Spleen (tissue), 11 donors: ENCODE measurements at regions not wholly inside any gene's neighbourhood (a gene's known extent, or its start where the extent isn't known, plus 50 kb on each side); places are given as distances from the start of the nearest gene placed in this dataset.

ENCODE experiments used
- DNase-seq: peaks from one replicate; pipeline ENCODE4 v3.0.0-alpha.2; 2020
- H3K27ac ChIP-seq, 8 donors: fragments of 200-600 bp; sonication (generic) in 7 of 8; 1 replicate in 4 of 8; 2 replicates in 4 of 8; pipeline versions ENCODE4 v1.5.0 to v1.8.0; 2016 to 2021; ENCODE audit warnings: inconsistent platforms in 4 of 8, mild to moderate bottlenecking in 4 of 8, moderate library complexity in 1 of 8
- H3K27me3 ChIP-seq, 7 donors: fragments of 200-600 bp; sonication (generic) in 6 of 7; replicated peaks in 1 of 7; 1 replicate in 4 of 7; 2 replicates in 3 of 7; pipeline versions ENCODE4 v1.5.0 to v1.8.0; 2016 to 2021; ENCODE audit warnings: inconsistent platforms in 3 of 7, mild to moderate bottlenecking in 1 of 7
- H3K36me3 ChIP-seq, 6 donors: fragments of 200-600 bp; sonication (generic) in 5 of 6; 1 replicate in 4 of 6; 2 replicates in 2 of 6; pipeline versions ENCODE4 v1.5.0 to v1.8.0; 2016 to 2021; ENCODE audit warnings: inconsistent platforms in 2 of 6
- H3K4me1 ChIP-seq, 6 donors: fragments of 200-600 bp; sonication (generic) in 5 of 6; 1 replicate in 3 of 6; 2 replicates in 3 of 6; pipeline versions ENCODE4 v1.5.0 to v1.8.0; 2016 to 2021; ENCODE audit warnings: inconsistent platforms in 3 of 6
- H3K4me3 ChIP-seq, 8 donors: fragments of 200-600 bp; sonication (generic) in 7 of 8; 1 replicate in 4 of 8; 2 replicates in 4 of 8; pipeline versions ENCODE4 v1.5.0 to v1.8.0; 2016 to 2021; ENCODE audit warnings: inconsistent platforms in 4 of 8, mild to moderate bottlenecking in 4 of 8, moderate library complexity in 2 of 8
- H3K9me3 ChIP-seq, 8 donors: fragments of 200-600 bp; sonication (generic) in 7 of 8; 1 replicate in 4 of 8; 2 replicates in 4 of 8; pipeline versions ENCODE4 v1.5.0 to v1.8.0; 2016 to 2021; ENCODE audit warnings: inconsistent platforms in 4 of 8
- POLR2A ChIP-seq, 3 donors: fragments of 450-650 bp; IDR thresholded peaks; one replicate each; pipeline ENCODE4 v1.5.1; 2017; ENCODE audit warnings: antibody characterized with exemption in 3 of 3, mild to moderate bottlenecking in 1 of 3
- POLR2AphosphoS5 ChIP-seq, 3 donors: sonication (generic); formaldehyde crosslinking; IDR thresholded peaks; one replicate each; pipeline ENCODE4 v1.5.1; 2017; ENCODE audit warnings: antibody characterized with exemption in 3 of 3
- WGBS, 5 donors: extraction: QIAGEN DNeasy Blood & Tissue Kit in 3 of 5; methylation state at CpG; one replicate each; pipeline versions ENCODE4 v1.1.5 to v1.1.7; 2013 to 2018; 5-methylcytosine and 5-hydroxymethylcytosine counted together
- intact Hi-C: fragments of 100-400 bp; cut with DNase I; formaldehyde crosslinking; loops from one replicate; pipeline ENCODE4 v1.15.0; 2023; ENCODE audit warnings: low total_unique reads
- TF ChIP-seq, protein P1 (sequence below), 11 experiments: fragments of 200-600 bp in 7 of 11; fragments of 450-650 bp in 4 of 11; sonication (generic) in 4 of 11; IDR thresholded peaks in 8 of 11; conservative IDR thresholded peaks in 3 of 11; 1 replicate in 7 of 11; 2 replicates in 4 of 11; pipeline versions ENCODE4 v1.4.0 to v1.8.0; 2016 to 2021; ENCODE audit warnings: antibody characterized with exemption in 11 of 11, inconsistent platforms in 4 of 11, mild to moderate bottlenecking in 1 of 11
- donor health status: healthy with polysubstance abuse.
- donor health status: DM: no; HTN: no; CAD: no; lungs with moderate emphysema.
- donor health status: DM: no; HTN: no; CAD: no.
- donor health status: Bipolar disorder and iron deficiency.
- donor health status: healthy.
- donor health status: DM: no; HTN: no; CAD: no.
- donor health status: DM: yes; HTN: yes; CAD: no.

DNA sequence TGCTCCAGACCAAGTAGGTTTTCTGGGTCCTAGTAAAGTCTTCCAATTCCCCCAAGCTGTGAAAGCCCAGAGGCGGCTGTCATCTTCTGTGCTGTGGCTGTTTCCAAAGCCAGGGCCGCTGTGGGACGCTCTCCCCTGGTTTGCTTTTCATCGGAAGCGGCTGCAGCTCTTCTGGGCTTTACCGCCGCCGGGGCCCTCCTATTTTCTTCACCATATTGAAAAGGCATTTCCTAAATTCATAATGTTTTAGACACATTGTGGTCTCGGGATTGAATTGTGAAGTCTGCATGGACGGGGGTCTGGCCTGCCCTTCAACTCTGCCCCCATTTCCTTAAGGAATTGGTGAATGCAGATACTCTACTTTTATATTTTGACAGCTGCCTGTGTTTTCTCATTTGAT lies 551.4 kb upstream of the MGMT start:
- Histone ChIP-seq H3K27me3 (peaks cover 0 to 28% (median 0%) of the 10 kb centered on the region in 7 donors), H3K4me1 (no peaks in the 10 kb centered on the region), H3K36me3 (no peaks in the 10 kb centered on the region), H3K4me3 (no peak overlapping the region), H3K27ac (no peak overlapping the region), H3K9me3 (no peaks in the 10 kb centered on the region)
- WGBS, 5 donors, result 77 to 89% (median 81%) methylated on average over 10 of the region's 10 CpGs
- TF ChIP-seq POLR2A (IDR thresholded peaks at IDR 0.05), result no peak
- TF ChIP-seq, protein P1, sequence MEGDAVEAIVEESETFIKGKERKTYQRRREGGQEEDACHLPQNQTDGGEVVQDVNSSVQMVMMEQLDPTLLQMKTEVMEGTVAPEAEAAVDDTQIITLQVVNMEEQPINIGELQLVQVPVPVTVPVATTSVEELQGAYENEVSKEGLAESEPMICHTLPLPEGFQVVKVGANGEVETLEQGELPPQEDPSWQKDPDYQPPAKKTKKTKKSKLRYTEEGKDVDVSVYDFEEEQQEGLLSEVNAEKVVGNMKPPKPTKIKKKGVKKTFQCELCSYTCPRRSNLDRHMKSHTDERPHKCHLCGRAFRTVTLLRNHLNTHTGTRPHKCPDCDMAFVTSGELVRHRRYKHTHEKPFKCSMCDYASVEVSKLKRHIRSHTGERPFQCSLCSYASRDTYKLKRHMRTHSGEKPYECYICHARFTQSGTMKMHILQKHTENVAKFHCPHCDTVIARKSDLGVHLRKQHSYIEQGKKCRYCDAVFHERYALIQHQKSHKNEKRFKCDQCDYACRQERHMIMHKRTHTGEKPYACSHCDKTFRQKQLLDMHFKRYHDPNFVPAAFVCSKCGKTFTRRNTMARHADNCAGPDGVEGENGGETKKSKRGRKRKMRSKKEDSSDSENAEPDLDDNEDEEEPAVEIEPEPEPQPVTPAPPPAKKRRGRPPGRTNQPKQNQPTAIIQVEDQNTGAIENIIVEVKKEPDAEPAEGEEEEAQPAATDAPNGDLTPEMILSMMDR (IDR thresholded peaks at IDR 0.05 in 8 of 11, conservative IDR thresholded peaks at IDR 0.05 in 3 of 11), result no peak
- TF ChIP-seq POLR2AphosphoS5 (IDR thresholded peaks at IDR 0.05), result no peak
- intact Hi-C loops, result no loop called here
- no peak for DNase-seq

DNA sequence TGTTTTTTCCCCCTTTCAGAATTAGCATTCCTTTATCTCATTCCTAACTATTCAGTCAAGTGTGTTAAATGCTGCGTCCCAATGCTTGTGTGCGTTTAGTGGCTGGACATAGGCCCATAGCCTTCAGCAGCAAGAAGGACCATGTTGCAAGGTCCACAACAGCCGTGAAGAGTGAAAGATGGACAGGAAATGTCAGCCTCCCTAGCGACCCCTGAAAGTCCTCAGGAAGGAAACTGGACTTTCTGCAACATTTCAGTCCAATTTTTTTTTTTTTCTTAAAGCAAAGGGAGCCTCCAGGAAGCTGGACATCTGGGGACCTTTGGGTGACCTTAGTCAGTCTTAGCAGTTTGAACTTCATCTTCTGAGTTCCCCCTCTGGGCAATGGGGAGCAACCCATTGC lies 550.7 kb upstream of the MGMT start:
- no peaks in the 10 kb centered on the region for H3K36me3 ChIP-seq
- no peaks in the 10 kb centered on the region for H3K4me1 ChIP-seq
- H3K27me3 ChIP-seq, result peaks cover 0 to 28% (median 0%) of the 10 kb centered on the region in 7 donors
- TF ChIP-seq POLR2A (IDR thresholded peaks at IDR 0.05) (no peak), POLR2AphosphoS5 (IDR thresholded peaks at IDR 0.05) (no peak)
- TF ChIP-seq, protein P1 (IDR thresholded peaks at IDR 0.05 in 8 of 11, conservative IDR thresholded peaks at IDR 0.05 in 3 of 11), result no peak
- 41 to 62% (median 50%) methylated on average over 4 of the region's 4 CpGs for WGBS, 5 donors
- no peak for DNase-seq
- intact Hi-C loops, result no loop called here
- no peak overlapping the region for H3K4me3 ChIP-seq
- no peak overlapping the region for H3K27ac ChIP-seq
- H3K9me3 ChIP-seq, result no peaks in the 10 kb centered on the region

DNA sequence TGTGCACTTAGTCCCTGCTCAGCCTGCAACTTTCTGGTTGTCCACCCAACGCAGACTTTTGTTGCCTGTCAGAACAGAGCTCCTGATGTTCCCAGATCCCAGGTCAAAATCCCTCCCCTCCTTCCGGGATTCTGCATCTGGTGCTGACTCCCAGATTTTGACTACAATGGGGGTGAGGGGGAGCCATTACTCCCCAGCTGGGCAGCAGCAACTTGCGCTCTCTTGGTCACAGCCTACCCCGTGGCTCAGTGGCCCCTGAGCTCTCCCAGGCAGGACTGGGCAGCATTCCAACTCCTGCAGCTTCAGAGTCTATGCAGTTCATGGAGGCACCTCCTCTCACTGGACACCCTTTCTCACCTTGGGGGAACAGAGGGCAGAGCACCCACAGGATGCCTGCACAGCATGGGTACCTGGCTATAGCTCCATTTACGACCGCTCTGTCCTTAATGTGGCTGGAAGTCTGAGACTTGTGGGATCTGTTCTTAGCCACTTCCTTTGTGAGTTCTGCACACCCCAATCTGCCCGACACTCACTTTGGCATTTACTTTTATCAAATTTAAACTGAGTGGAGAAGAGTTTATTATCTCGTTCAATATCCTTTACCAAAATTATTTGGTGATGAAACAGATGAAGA lies 545.5 kb upstream of the MGMT start:
- WGBS, 5 donors, result 77 to 84% (median 82%) methylated on average over 8 of the region's 8 CpGs
- Histone ChIP-seq H3K27me3 (peaks cover 0 to 17% (median 0%) of the 10 kb centered on the region in 7 donors), H3K27ac (no peak overlapping the region), H3K36me3 (no peaks in the 10 kb centered on the region), H3K4me1 (no peaks in the 10 kb centered on the region), H3K9me3 (peaks cover 0 to 8% (median 0%) of the 10 kb centered on the region in 8 donors), H3K4me3 (no peak overlapping the region)
- TF ChIP-seq POLR2A (IDR thresholded peaks at IDR 0.05) (no peak), POLR2AphosphoS5 (IDR thresholded peaks at IDR 0.05) (no peak)
- TF ChIP-seq, protein P1 (IDR thresholded peaks at IDR 0.05 in 8 of 11, conservative IDR thresholded peaks at IDR 0.05 in 3 of 11), result no peak
- intact Hi-C loops, result no loop called here
- DNase-seq, result no peak

DNA sequence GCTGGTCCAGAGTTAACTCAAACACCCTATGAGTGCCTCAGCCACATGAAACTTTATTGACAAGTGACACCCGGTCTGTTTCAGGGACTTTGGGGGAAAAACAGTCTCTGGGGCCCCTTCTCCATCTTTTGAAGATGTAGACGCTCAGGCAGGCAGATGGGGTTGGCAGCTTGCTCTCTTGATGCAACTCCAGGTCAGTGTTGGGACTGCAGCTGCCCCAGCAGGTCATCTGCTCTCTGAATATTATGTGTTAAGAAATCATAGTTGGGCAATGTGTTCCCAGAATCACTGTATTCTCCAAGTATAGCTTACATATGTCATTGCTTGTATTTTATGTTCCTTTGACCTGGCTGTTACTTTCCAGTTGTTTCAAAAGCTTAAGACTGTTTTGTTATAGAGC lies 544.9 kb upstream of the MGMT start:
- DNase-seq, result no peak
- TF ChIP-seq POLR2AphosphoS5 (IDR thresholded peaks at IDR 0.05), result no peak
- no peak for TF ChIP-seq POLR2A (IDR thresholded peaks at IDR 0.05)
- TF ChIP-seq, protein P1 (IDR thresholded peaks at IDR 0.05 in 8 of 11, conservative IDR thresholded peaks at IDR 0.05 in 3 of 11), result no peak
- no peak overlapping the region for H3K27ac ChIP-seq
- intact Hi-C loops, result no loop called here
- H3K9me3 ChIP-seq, result peaks cover 0 to 10% (median 0%) of the 10 kb centered on the region in 8 donors
- H3K4me1 ChIP-seq, result no peaks in the 10 kb centered on the region
- no peak overlapping the region for H3K4me3 ChIP-seq
- H3K27me3 ChIP-seq, result peaks cover 0 to 18% (median 0%) of the 10 kb centered on the region in 7 donors
- no peaks in the 10 kb centered on the region for H3K36me3 ChIP-seq
- WGBS, 5 donors, result 44 to 85% (median 65%) methylated on average over 2 of the region's 2 CpGs
